MM.1S (cell line): ENCODE measurements at regions not wholly inside any gene's neighbourhood (a gene's known extent, or its start where the extent isn't known, plus 50 kb on each side); places are given as distances from the start of the nearest gene placed in this dataset.

Experiments used
- DNase-seq: peaks from one replicate; pipeline ENCODE4 v3.0.0-alpha.2; 2015
- H2AFZ ChIP-seq: fragments of 300-600 bp; sonication (generic); 2 replicates; pipeline ENCODE4 v1.6.0; 2016; ENCODE audit warnings: antibody characterized with exemption, low read length
- H3F3A ChIP-seq: fragments of 300-600 bp; sonication (generic); 2 replicates; pipeline ENCODE4 v1.6.1; 2016; ENCODE audit warnings: mild to moderate bottlenecking, antibody characterized with exemption, low read length, moderate library complexity, mixed read lengths; ENCODE audit not compliant: insufficient read depth
- H3K27ac ChIP-seq: fragments of 300-600 bp; sonication (generic); 2 replicates; pipeline ENCODE4 v1.5.1; 2016; ENCODE audit warnings: mild to moderate bottlenecking, low read length
- H3K27me3 ChIP-seq: fragments of 300-600 bp; sonication (generic); replicated peaks from 2 replicates; pipeline ENCODE4 v1.6.0; 2016; ENCODE audit warnings: low read length; ENCODE audit not compliant: insufficient read depth
- H3K36me3 ChIP-seq: fragments of 300-600 bp; sonication (generic); replicated peaks from 2 replicates; pipeline ENCODE4 v1.6.1; 2016; ENCODE audit warnings: mild to moderate bottlenecking, low read length, mixed read lengths; ENCODE audit not compliant: insufficient read depth
- H3K4me1 ChIP-seq: fragments of 300-600 bp; sonication (generic); 2 replicates; pipeline ENCODE4 v1.6.1; 2016; ENCODE audit warnings: low read length, mixed read lengths
- H3K4me2 ChIP-seq: fragments of 300-600 bp; sonication (generic); 2 replicates; pipeline ENCODE4 v1.6.0; 2016; ENCODE audit warnings: low read depth, low read length
- H3K4me3 ChIP-seq: fragments of 300-600 bp; sonication (generic); 2 replicates; pipeline ENCODE4 v1.5.1; 2016; ENCODE audit warnings: low read length, mixed read lengths
- H3K79me2 ChIP-seq: fragments of 300-600 bp; sonication (generic); 2 replicates; pipeline ENCODE4 v1.6.1; 2016; ENCODE audit warnings: mixed run types, low read length, mixed read lengths
- H3K9ac ChIP-seq: fragments of 300-600 bp; sonication (generic); 2 replicates; pipeline ENCODE4 v1.6.1; 2016; ENCODE audit warnings: low read length, mixed read lengths
- H3K9me2 ChIP-seq: fragments of 300-600 bp; sonication (generic); replicated peaks from 2 replicates; pipeline ENCODE4 v1.6.1; 2016; ENCODE audit warnings: mild to moderate bottlenecking, low read length, mixed read lengths; ENCODE audit not compliant: insufficient read depth
- H3K9me3 ChIP-seq: fragments of 300-600 bp; sonication (generic); replicated peaks from 2 replicates; pipeline ENCODE4 v1.6.1; 2016; ENCODE audit warnings: mild to moderate bottlenecking, low read length, mixed read lengths; ENCODE audit not compliant: insufficient read depth
- H4K20me1 ChIP-seq: fragments of 300-600 bp; sonication (generic); 2 replicates; pipeline ENCODE4 v1.6.1; 2016; ENCODE audit warnings: mild to moderate bottlenecking, low read length, moderate library complexity, mixed read lengths; ENCODE audit not compliant: insufficient read depth
- CTCF ChIP-seq: fragments of 300-600 bp; sonication (generic); IDR thresholded peaks from 2 replicates; pipeline ENCODE4 v1.5.1; 2016; ENCODE audit warnings: antibody characterized with exemption, low read length, mixed read lengths
- EZH2 ChIP-seq: fragments of 300-600 bp; sonication (generic); optimal IDR thresholded peaks from 2 replicates; pipeline ENCODE3; 2017; ENCODE audit warnings: low read depth, mild to moderate bottlenecking, antibody characterized with exemption, low read length, mixed read lengths
- EZH2phosphoT487 ChIP-seq: fragments of 300-600 bp; sonication (generic); IDR thresholded peaks from 2 replicates; pipeline ENCODE4 v1.6.1; 2018; ENCODE audit warnings: antibody characterized with exemption, low read length

GRCh38 chr5:138696501-138696900, 56.7 kb upstream of the CTNNA1 start:
- Histone ChIP-seq H3K79me2 (no peaks in the 10 kb centered on the region), H3F3A (no peaks in the 10 kb centered on the region), H3K27ac (no peak overlapping the region), H3K4me1 (no peaks in the 10 kb centered on the region), H3K36me3 (no peaks in the 10 kb centered on the region), H3K4me3 (no peak overlapping the region), H3K9me2 (no peaks in the 10 kb centered on the region), H3K4me2 (no peak overlapping the region), H3K9me3 (no peaks in the 10 kb centered on the region), H4K20me1 (no peaks in the 10 kb centered on the region), H2AFZ (no peak overlapping the region), H3K9ac (no peak overlapping the region), H3K27me3 (no peaks in the 10 kb centered on the region)
- TF ChIP-seq EZH2phosphoT487, result no peak
- no peak for TF ChIP-seq CTCF
- TF ChIP-seq EZH2, result no peak
- no peak for DNase-seq

- TF ChIP-seq CTCF (no peak), EZH2phosphoT487 (no peak), EZH2 (no peak)
- Histone ChIP-seq H3K36me3 (no peaks in the 10 kb centered on the region), H3K4me2 (no peak overlapping the region), H3K27ac (no peak overlapping the region), H3K4me1 (no peaks in the 10 kb centered on the region), H3K9me3 (no peaks in the 10 kb centered on the region), H3K4me3 (no peak overlapping the region), H3K9me2 (no peaks in the 10 kb centered on the region), H3K9ac (no peak overlapping the region), H4K20me1 (no peaks in the 10 kb centered on the region), H3F3A (no peaks in the 10 kb centered on the region), H3K27me3 (no peaks in the 10 kb centered on the region), H2AFZ (no peak overlapping the region), H3K79me2 (no peaks in the 10 kb centered on the region)
- DNase-seq, result no peak
Observed at GRCh38 chr5:138695781-138696180, 57.4 kb upstream of the CTNNA1 start.

- H3K9me2 ChIP-seq, result no peaks in the 10 kb centered on the region
- no peaks in the 10 kb centered on the region for H3K4me1 ChIP-seq
- no peak overlapping the region for H3K9ac ChIP-seq
- H3F3A ChIP-seq, result no peaks in the 10 kb centered on the region
- H3K27ac ChIP-seq, result no peak overlapping the region
- no peak for DNase-seq
- H3K79me2 ChIP-seq, result no peaks in the 10 kb centered on the region
- no peaks in the 10 kb centered on the region for H3K9me3 ChIP-seq
- no peak overlapping the region for H3K4me2 ChIP-seq
- TF ChIP-seq CTCF (no peak), EZH2phosphoT487 (no peak), EZH2 (no peak)
- H3K36me3 ChIP-seq, result no peaks in the 10 kb centered on the region
- H3K4me3 ChIP-seq, result no peak overlapping the region
- H4K20me1 ChIP-seq, result no peaks in the 10 kb centered on the region
- H3K27me3 ChIP-seq, result no peaks in the 10 kb centered on the region
- no peak overlapping the region for H2AFZ ChIP-seq
Observed at GRCh38 chr5:138694146-138694545, 59.1 kb upstream of the CTNNA1 start.

GRCh38 chr5:138692370-138692769, 60.9 kb upstream of the CTNNA1 start:
- Histone ChIP-seq H3K36me3 (no peaks in the 10 kb centered on the region), H3K9me2 (no peaks in the 10 kb centered on the region), H3K4me1 (no peaks in the 10 kb centered on the region), H3K27ac (no peak overlapping the region), H3K27me3 (no peaks in the 10 kb centered on the region), H3K4me2 (no peak overlapping the region), H3F3A (no peaks in the 10 kb centered on the region), H3K79me2 (no peaks in the 10 kb centered on the region), H3K9me3 (no peaks in the 10 kb centered on the region), H4K20me1 (no peaks in the 10 kb centered on the region), H2AFZ (no peak overlapping the region), H3K9ac (no peak overlapping the region), H3K4me3 (no peak overlapping the region)
- DNase-seq, result no peak
- TF ChIP-seq CTCF (no peak), EZH2 (no peak), EZH2phosphoT487 (no peak)
